OCI-M2 (cell line): ENCODE measurements at regions not wholly inside any gene's neighbourhood (a gene's known extent, or its start where the extent isn't known, plus 50 kb on each side); places are given as distances from the start of the nearest gene placed in this dataset.
"Not testable (repeated sequence)": the region's sequence is repeated elsewhere in the genome, so short reads cannot be mapped to it uniquely, and the experiment has no call there.

Experiments used
- DNase-seq: peaks from one replicate; lab custom pipeline; 2025; ENCODE audit not compliant: unreplicated experiment; lab: John Stamatoyannopoulos, UW

- no peak for DNase-seq
Measured at GRCh38 chr19:28638445-28638844, 574.5 kb downstream of the UQCRFS1 start.

GRCh38 chr19:28636706-28637105 is 576.2 kb downstream of the UQCRFS1 start:
- DNase-seq = no peak

GRCh38 chr19:28636016-28636629 is 576.8 kb downstream of the UQCRFS1 start:
- DNase-seq = no peak

DNA sequence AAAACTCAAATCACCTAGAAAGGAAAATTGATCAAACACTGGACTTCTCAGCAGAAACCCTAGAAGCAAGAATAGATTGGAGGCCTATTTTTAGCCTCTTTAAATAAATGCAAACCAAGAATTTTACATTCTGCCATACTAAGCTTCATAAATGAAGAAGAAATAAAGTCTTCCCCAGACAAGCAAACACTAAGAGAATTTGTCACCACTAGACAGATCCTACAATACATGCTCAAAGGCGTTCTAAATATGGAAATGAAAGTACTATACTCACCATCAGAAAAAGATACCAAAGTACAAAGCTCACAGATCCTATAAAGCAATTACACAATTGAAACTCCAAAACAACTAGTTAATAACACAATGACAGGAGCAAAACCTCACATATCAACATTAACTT is 578.1 kb downstream of the UQCRFS1 start:
- no peak for DNase-seq

DNA sequence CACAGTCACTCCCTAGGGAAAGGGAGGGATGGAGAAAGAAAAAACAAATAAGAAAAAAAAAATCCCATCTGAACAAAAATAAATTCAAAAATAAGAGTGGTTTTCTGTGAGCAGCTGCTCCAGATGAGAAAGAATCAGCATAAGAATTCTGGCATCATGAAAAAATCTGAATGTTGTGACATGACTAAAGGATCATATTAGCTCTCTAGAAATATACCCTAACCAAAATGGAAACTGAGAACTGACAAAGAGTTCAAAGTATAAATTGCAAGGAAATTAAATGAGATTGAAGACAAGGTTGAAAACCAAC is 579.0 kb downstream of the UQCRFS1 start:
- no peak for DNase-seq

GRCh38 chr19:28633319-28634018 is 579.5 kb downstream of the UQCRFS1 start:
- peak; percentile 93 for DNase-seq

GRCh38 chr19:28632371-28633080 is 580.4 kb downstream of the UQCRFS1 start:
- no peak for DNase-seq

GRCh38 chr19:28631961-28632360 is 581.0 kb downstream of the UQCRFS1 start:
- no peak for DNase-seq

- no peak for DNase-seq
Measured at GRCh38 chr19:28627669-28628068, 585.3 kb downstream of the UQCRFS1 start.

DNA sequence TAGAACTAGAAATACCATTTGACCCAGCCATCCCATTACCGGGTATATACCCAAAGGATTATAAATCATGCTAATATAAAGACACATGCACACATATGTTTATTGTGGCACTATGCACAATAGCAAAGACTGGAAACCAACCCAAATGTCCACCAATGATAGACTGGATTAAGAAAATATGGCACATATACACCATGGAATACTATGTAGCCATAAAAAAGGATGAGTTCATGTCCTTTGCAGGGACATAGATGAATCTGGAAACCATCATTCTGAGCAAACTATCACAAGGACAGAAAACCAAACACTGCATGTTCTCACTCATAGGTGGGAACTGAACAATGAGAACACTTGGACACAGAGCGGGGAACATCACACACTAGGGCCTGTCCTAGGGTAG is 586.5 kb downstream of the UQCRFS1 start:
- DNase-seq = not testable (repeated sequence)

DNA sequence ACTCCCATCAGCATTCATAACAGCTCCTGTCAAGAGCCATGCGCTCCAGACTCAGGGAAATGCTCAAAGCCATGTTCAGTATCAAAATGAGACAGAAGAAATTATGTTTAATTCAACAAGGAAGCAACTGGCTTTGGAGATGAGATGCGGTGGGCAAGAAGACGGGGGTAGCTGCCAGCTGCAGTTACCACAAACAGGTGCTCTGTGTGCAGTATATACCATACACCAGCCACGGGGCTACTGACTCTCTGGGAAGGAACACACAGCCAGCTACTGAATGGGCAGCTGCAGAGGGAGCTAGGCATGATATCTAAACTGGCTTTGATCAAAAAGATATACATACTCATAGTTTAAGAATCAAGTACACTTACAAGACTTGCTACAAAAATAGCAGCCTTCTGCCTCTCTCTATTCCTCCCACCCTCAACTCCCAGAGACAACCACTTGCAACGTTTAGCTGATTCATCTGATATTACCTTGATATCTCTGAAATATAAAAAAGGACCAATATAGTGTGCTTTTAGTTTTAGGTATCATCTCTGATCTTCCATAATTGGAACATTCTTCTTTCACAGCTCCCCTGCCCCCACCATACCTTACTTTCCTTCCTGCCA is 593.0 kb downstream of the UQCRFS1 start:
- no peak for DNase-seq

GRCh38 chr19:28618504-28618903 is 594.4 kb downstream of the UQCRFS1 start:
- DNase-seq = no peak

DNA sequence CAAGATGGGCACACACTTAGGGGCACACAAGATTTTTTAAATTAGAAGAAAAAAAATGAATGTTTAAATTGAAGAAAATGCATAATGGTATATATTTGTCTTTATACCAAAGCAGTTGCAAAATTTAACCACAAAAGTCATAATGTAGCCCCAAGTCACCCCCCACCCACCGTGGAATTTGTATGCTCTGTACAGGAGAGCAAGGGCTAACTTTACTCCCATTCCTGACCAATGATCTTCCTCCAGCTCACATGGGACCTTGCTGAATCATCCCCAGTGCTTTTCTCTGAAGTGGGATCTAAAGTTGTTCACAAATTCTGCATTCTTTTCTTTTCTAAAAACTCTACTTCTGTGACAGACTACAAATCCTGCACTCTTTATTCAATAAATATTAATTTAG is 597.0 kb downstream of the UQCRFS1 start:
- DNase-seq = no peak

DNA sequence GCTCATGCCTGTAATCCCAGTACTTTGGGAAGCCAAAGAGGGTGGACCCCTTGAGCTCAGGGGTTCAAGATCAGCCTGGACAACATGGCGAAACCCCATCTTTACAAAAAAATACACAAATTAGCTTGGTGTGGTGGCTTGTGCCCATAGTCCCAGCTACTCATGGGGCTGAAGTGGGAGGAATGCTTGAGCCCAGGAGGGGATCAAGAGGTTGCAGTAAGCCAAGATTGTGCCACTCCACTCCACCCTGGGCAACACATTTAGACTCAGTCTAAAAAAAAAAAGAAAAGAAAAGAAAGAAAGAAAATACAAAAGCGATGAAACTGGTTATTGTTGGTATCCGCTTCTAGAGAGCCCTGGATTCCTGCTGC is 597.4 kb downstream of the UQCRFS1 start:
- DNase-seq = no peak

DNA sequence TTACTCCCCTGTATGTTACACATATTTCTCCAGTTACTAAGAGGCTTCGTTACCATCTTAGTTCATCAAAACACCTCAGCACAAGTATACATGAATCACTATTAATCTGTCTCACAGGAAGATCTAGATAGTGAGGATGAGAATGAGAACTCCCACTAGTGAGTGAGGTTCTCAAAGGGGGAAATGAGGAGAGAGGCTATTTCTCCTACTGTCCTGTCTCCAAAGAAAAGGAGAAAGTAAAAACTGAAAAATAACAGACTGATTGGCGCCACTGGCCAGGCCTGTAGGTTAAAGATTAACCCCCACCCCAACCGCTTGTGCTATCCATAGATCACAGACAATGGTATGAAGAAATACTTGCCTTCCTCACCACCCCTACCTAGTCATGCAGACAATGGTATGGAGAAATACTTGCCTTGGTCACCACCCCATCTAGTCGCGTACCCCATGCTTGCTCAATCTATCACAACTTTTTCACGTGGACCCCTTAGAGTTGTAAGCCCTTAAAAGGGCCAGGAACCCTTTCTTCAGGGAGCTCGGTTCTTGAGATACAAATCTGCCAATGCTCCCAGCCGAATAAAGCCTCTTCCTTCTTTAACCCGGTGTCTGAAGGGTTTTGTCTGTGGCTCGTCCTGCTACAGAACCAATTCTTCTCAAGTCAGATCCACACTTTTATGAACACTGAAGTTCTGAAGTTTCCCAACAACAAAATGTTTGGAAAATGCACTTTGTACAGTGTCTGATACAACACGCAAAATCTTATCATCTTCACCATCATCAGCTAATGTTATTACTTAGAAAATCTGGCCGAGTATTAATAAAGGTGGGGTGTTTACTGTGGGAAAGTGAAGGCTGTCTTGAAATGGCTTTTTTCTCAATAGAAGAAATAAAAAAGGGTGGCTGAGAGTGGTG is 598.1 kb downstream of the UQCRFS1 start:
- DNase-seq = no peak

- DNase-seq = no peak
Measured at GRCh38 chr19:28612275-28612769, 600.6 kb downstream of the UQCRFS1 start.

DNA sequence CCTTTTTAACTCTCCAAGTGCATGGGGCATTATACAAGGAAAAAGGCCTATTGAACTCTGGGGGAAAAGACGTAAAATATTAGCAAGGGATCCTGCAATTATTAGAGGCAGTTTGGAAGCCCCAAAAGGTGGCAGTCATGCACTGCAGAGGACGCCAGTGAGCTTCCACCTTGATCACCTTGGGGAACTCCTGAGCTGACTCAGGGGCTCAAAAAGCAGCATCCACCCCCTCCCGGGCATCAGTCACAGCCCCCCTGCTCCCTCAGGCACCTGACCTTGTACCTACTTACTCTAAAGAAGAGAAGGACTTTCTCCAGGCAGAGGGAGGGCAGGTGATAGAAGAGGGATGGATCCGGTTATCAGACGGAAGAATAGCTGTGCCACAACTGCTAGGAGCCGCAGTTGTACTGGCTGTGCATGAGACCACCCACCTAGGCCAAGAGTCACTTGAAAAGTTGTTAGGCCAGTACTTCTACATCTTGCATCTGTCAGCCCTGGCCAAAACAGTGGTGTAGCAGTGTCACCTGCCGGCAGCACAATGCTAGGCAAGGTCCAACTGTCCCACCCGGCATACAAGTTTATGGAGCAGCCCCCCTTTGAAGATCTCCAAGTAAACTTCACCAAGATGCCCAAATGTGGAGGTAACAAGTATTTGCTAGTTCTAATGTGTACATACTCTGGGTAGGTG is 601.6 kb downstream of the UQCRFS1 start:
- DNase-seq = not testable (repeated sequence)

DNA sequence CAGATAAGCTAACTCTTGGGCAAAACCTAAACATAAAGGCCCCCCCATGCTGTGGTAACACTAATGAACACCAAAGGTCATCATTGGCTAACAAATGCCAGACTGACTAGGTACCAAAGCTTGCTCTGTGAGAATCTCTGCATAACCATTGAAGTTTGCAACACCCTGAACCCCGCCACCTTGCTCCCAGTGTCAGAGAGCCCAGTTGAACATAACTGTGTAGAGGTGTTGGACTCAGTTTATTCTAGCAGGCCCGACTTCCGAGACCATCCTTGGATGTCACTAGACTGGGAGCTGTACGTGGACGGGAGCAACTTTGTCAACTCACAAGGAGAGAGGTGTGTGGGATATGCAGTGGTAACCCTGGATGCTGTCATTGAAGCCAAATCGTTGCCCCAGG is 602.2 kb downstream of the UQCRFS1 start:
- no peak for DNase-seq

DNA sequence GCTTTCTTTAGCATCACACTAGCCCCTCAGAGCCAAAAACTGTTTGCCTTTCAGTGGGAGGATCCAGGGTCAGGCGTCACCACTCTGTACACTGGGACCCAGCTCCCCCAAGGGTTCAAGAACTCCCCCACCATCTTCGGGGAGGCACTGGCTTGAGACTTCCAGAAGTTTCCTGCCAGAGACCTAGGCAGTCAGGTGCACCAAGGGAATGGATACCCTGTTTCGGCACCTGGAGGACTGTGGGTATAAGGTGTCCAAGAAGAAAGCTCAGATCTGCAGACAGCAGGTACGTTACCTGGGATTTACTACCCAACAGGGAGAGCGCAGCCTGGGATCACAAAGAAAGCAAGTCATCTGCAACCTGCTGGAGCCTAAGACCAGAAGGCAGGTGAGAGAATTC is 603.0 kb downstream of the UQCRFS1 start:
- DNase-seq = no peak

DNA sequence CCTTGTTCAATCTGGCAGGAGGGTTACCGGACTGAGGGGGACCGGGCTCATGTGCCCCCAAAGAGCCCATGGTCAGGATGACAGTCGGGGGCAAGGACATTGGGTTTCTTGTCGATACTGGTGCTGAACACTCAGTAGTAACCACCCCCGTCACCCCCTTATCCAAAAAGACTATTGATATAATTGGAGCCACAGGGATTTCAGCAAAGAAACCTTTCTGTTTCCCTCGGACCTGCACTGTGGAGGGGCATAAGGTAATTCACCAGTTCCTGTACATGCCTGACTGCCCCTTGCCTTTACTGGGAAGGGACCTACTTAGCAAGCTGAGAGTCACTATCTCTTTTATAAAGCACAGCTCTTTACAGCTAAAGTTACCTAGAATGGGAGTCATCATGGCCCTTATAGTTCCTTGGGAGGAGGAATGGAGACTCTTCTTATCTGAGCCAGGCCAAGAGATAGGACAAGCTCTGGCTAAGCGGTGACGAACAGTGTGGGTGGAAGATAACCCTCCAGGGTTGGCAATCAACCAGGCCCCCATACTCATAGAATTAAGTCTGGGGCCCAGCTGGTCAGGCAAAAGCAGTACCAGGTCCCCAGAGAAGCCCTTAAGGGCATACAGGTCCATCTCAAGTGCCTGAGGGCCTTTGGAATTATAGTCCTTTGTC is 603.7 kb downstream of the UQCRFS1 start:
- DNase-seq = peak; percentile 68
